IMR-90 (cell line): ENCODE measurements at regions not wholly inside any gene's neighbourhood (a gene's known extent, or its start where the extent isn't known, plus 50 kb on each side); places are given as distances from the start of the nearest gene placed in this dataset.

Experiments used
- ATAC-seq: fragments of 200-7000 bp; cut with Tn5 transposase; 2 replicates; pipeline ENCODE4 v1.9.1; 2020; ENCODE audit warnings: low read depth, mild to moderate bottlenecking, moderate library complexity
- BruUV-seq: library from RNA; stranded (reverse); fragments of 400-500 nt; replicated peaks from 2 replicates; lab custom pipeline; 2021; lab: Mats Ljungman, UMichigan
- CTCF ChIA-PET: fragments of 300-600 bp; formaldehyde crosslinking; extraction: SDS; loops from one replicate; lab custom pipeline; 2021; ENCODE audit warnings: antibody characterized with exemption; lab: Yijun Ruan, JAX
- POLR2A ChIA-PET: fragments of 300-600 bp; sonication (Branson Sonifier 250); formaldehyde crosslinking; loops from one replicate; lab custom pipeline; 2022; ENCODE audit warnings: antibody characterized with exemption; ENCODE audit not compliant: unreplicated experiment; lab: Charles Lee
- DNase-seq: peaks from one replicate; pipeline ENCODE4 v3.0.0; 2013
- H2AFZ ChIP-seq: replicated peaks from 2 replicates; pipeline ENCODE3; 2013; ENCODE audit warnings: low read length, mild to moderate bottlenecking; ENCODE audit not compliant: poor library complexity
- H2AK5ac ChIP-seq: 2 replicates; pipeline ENCODE4 v1.6.1; 2013; ENCODE audit warnings: low read depth, low read length, inconsistent platforms
- H2AK9ac ChIP-seq: replicated peaks from 2 replicates; pipeline ENCODE3; 2013; ENCODE audit warnings: mild to moderate bottlenecking, low read depth, low read length, moderate library complexity; ENCODE audit not compliant: poor library complexity
- H2BK120ac ChIP-seq: 2 replicates; pipeline ENCODE4 v1.6.1; 2013; ENCODE audit warnings: low read depth, low read length, inconsistent platforms
- H2BK15ac ChIP-seq: 3 replicates; pipeline ENCODE4 v1.6.1; 2013; ENCODE audit warnings: low read depth, low read length, inconsistent platforms
- H2BK20ac ChIP-seq: 2 replicates; pipeline ENCODE4 v1.6.1; 2013; ENCODE audit warnings: low read depth, mild to moderate bottlenecking, inconsistent platforms, low read length, moderate library complexity
- H2BK5ac ChIP-seq: 2 replicates; pipeline ENCODE4 v1.6.1; 2013; ENCODE audit warnings: mild to moderate bottlenecking, low read depth, low read length, inconsistent platforms; ENCODE audit not compliant: poor library complexity, severe bottlenecking
- H3K14ac ChIP-seq: replicated peaks from 2 replicates; pipeline ENCODE4 v1.6.1; 2013; ENCODE audit warnings: low read depth, low read length, inconsistent platforms
- H3K18ac ChIP-seq: 2 replicates; pipeline ENCODE4 v1.6.1; 2013; ENCODE audit warnings: low read depth, low read length, control low read depth
- H3K23ac ChIP-seq: 2 replicates; pipeline ENCODE4 v1.6.1; 2013; ENCODE audit warnings: low read depth, low read length, inconsistent platforms
- H3K27ac ChIP-seq: 2 replicates; pipeline ENCODE4 v1.5.1; 2013; ENCODE audit warnings: mild to moderate bottlenecking, control low read depth, low read length; ENCODE audit not compliant: insufficient read depth
- H3K27me3 ChIP-seq: 2 replicates; pipeline ENCODE4 v1.6.1; 2013; ENCODE audit warnings: low read length; ENCODE audit not compliant: control insufficient read depth, insufficient read depth
- H3K36me3 ChIP-seq: 2 replicates; pipeline ENCODE4 v1.6.1; 2013; ENCODE audit warnings: low read length, mixed read lengths; ENCODE audit not compliant: control insufficient read depth, insufficient read depth
- H3K4ac ChIP-seq: 2 replicates; pipeline ENCODE4 v1.6.1; 2013; ENCODE audit warnings: low read depth, low read length, inconsistent platforms
- H3K4me1 ChIP-seq: 2 replicates; pipeline ENCODE4 v1.6.1; 2013; ENCODE audit warnings: low read length, mixed read lengths; ENCODE audit not compliant: control insufficient read depth, insufficient read depth
- H3K4me2 ChIP-seq: 2 replicates; pipeline ENCODE4 v1.6.1; 2013; ENCODE audit warnings: low read depth, mild to moderate bottlenecking, control low read depth, low read length, moderate library complexity
- H3K4me3 ChIP-seq: 2 replicates; pipeline ENCODE4 v1.5.1; 2013; ENCODE audit warnings: low read depth, mild to moderate bottlenecking, control low read depth, low read length, moderate library complexity; ENCODE audit not compliant: insufficient read depth
- H3K56ac ChIP-seq: 2 replicates; pipeline ENCODE4 v1.6.1; 2013; ENCODE audit warnings: low read length, inconsistent platforms; ENCODE audit not compliant: insufficient read depth; ENCODE audit errors: extremely low read depth
- H3K79me1 ChIP-seq, 2 experiments: 2 replicates each; pipeline ENCODE4 v1.6.1; 2013; ENCODE audit warnings: low read length in 2 of 2, inconsistent platforms in 1 of 2, low read depth in 1 of 2
- H3K9ac ChIP-seq: 2 replicates; pipeline ENCODE4 v1.6.1; 2013; ENCODE audit warnings: low read depth, low read length, control low read depth
- H3K9me1 ChIP-seq: 2 replicates; pipeline ENCODE4 v1.6.1; 2013; ENCODE audit warnings: low read length, inconsistent platforms; ENCODE audit not compliant: insufficient read depth
- H3K9me3 ChIP-seq: 2 replicates; pipeline ENCODE4 v1.6.1; 2013; ENCODE audit warnings: low read length; ENCODE audit not compliant: control insufficient read depth, insufficient read depth
- H4K20me1 ChIP-seq: 2 replicates; pipeline ENCODE4 v1.6.1; 2013; ENCODE audit warnings: low read length, inconsistent platforms; ENCODE audit not compliant: insufficient read depth
- H4K5ac ChIP-seq: 2 replicates; pipeline ENCODE4 v1.6.1; 2013; ENCODE audit warnings: mild to moderate bottlenecking, low read depth, low read length, control low read depth
- H4K8ac ChIP-seq, 2 experiments: 2 replicates each; pipeline ENCODE4 v1.6.1; 2013; ENCODE audit warnings: low read depth in 2 of 2, low read length in 2 of 2, control low read depth in 1 of 2, inconsistent platforms in 1 of 2
- H4K91ac ChIP-seq: 2 replicates; pipeline ENCODE4 v1.6.1; 2013; ENCODE audit warnings: low read depth, low read length, inconsistent platforms; ENCODE audit not compliant: insufficient read depth
- BHLHE40 ChIP-seq: fragments of 150-350 bp; IDR thresholded peaks from 2 replicates; pipeline ENCODE4 v1.6.1; 2016; ENCODE audit warnings: mild to moderate bottlenecking, low read depth, low read length
- CEBPB ChIP-seq: IDR thresholded peaks from 2 replicates; pipeline ENCODE4 v1.6.1; 2012; ENCODE audit warnings: low read depth, low read length, improper control_type of control experiment
- CHD1 ChIP-seq: IDR thresholded peaks from 2 replicates; pipeline ENCODE4 v1.6.1; 2012; ENCODE audit warnings: low read depth, low read length, improper control_type of control experiment
- CTCF ChIP-seq: conservative IDR thresholded peaks from 2 replicates; pipeline ENCODE4 v1.5.1; 2012; ENCODE audit warnings: mild to moderate bottlenecking, low read depth, low read length, improper control_type of control experiment
- ELK1 ChIP-seq: fragments of 150-350 bp; IDR thresholded peaks from 2 replicates; pipeline ENCODE4 v1.6.1; 2016; ENCODE audit warnings: low read depth, mild to moderate bottlenecking, low read length, moderate library complexity, borderline replicate concordance
- FOS ChIP-seq: fragments of 150-350 bp; IDR thresholded peaks from 2 replicates; pipeline ENCODE4 v1.6.1; 2016; ENCODE audit warnings: low read depth, low read length
- MAFK ChIP-seq: IDR thresholded peaks from 2 replicates; pipeline ENCODE4 v1.6.1; 2012; ENCODE audit warnings: low read depth, low read length, improper control_type of control experiment
- MAZ ChIP-seq: IDR thresholded peaks from 2 replicates; pipeline ENCODE4 v1.6.1; 2012; ENCODE audit warnings: low read depth, mild to moderate bottlenecking, low read length, improper control_type of control experiment, moderate library complexity, borderline replicate concordance
- MXI1 ChIP-seq: IDR thresholded peaks from 2 replicates; pipeline ENCODE4 v1.6.1; 2012; ENCODE audit warnings: low read depth, mild to moderate bottlenecking, low read length, moderate library complexity, borderline replicate concordance
- NFE2L2 ChIP-seq: fragments of 150-350 bp; IDR thresholded peaks from 2 replicates; pipeline ENCODE4 v1.6.1; 2016; ENCODE audit warnings: low read depth, mild to moderate bottlenecking, low read length
- POLR2A ChIP-seq: IDR thresholded peaks from 2 replicates; pipeline ENCODE4 v1.6.1; 2012; ENCODE audit warnings: mild to moderate bottlenecking, low read depth, low read length
- RAD21 ChIP-seq: IDR thresholded peaks from 2 replicates; pipeline ENCODE4 v1.6.1; 2012; ENCODE audit warnings: low read length, improper control_type of control experiment
- RCOR1 ChIP-seq: IDR thresholded peaks from 2 replicates; pipeline ENCODE4 v1.6.1; 2012; ENCODE audit warnings: mild to moderate bottlenecking, low read length, improper control_type of control experiment; ENCODE audit not compliant: insufficient replicate concordance
- RFX5 ChIP-seq: IDR thresholded peaks from 2 replicates; pipeline ENCODE4 v1.8.0; 2012; ENCODE audit warnings: low read depth, mild to moderate bottlenecking, low read length, moderate library complexity
- SMC3 ChIP-seq: fragments of 150-350 bp; IDR thresholded peaks from 2 replicates; pipeline ENCODE4 v1.6.1; 2016; ENCODE audit warnings: low read depth, mild to moderate bottlenecking, antibody characterized with exemption, low read length, moderate library complexity
- USF2 ChIP-seq: fragments of 150-350 bp; IDR thresholded peaks from 2 replicates; pipeline ENCODE4 v1.6.1; 2017; ENCODE audit warnings: mild to moderate bottlenecking, antibody characterized with exemption, low read length, low read depth
- WGBS, 2 experiments: methylation state at CpG; one replicate each; pipeline versions ENCODE4 v1.1.5 to v1.1.7; 2013; ENCODE audit warnings: missing lambda C conversion rate in 2 of 2; ENCODE audit not compliant: insufficient read length in 1 of 2; ENCODE audit errors: extremely low coverage in 2 of 2; 5-methylcytosine and 5-hydroxymethylcytosine counted together
- dilution Hi-C: fragments of 300-500 bp; cut with HindIII; formaldehyde crosslinking; loops from one replicate; pipeline ENCODE4 v1.14.3; 2018; ENCODE audit warnings: low sequenced_read_pairs; ENCODE audit not compliant: unreplicated experiment
- in situ Hi-C: fragments of 300-500 bp; cut with MboI; formaldehyde crosslinking; loops from 3 replicates; pipeline ENCODE4 v1.14.3; 2019; ENCODE audit warnings: low sequenced_read_pairs, inconsistent platforms, mixed read lengths
- intact Hi-C: fragments of 100-400 bp; cut with micrococcal nuclease; formaldehyde crosslinking; loops from 2 replicates; pipeline ENCODE4 v1.10.0; 2022

GRCh38 chr13:72586518-72586917 lies 140.9 kb downstream of the MZT1 start:
- Histone ChIP-seq H2AK5ac (no peak overlapping the region), H4K91ac (no peak overlapping the region), H3K23ac (no peak overlapping the region), H4K20me1 (no peaks in the 10 kb centered on the region), H2BK5ac (no peak overlapping the region), H3K14ac (no peak overlapping the region), H2AK9ac (no peak overlapping the region), H4K8ac (no peak overlapping the region), H3K4me1 (no peaks in the 10 kb centered on the region), H3K9me1 (no peaks in the 10 kb centered on the region), H3K79me1 (no peaks in the 10 kb centered on the region), H3K4me2 (no peak overlapping the region), H3K27ac (no peak overlapping the region), H3K18ac (no peak overlapping the region), H3K4me3 (no peak overlapping the region), H2BK15ac (no peak overlapping the region), H2AFZ (no peak overlapping the region), H3K56ac (no peak overlapping the region), H3K4ac (no peak overlapping the region), H3K9ac (no peak overlapping the region), H3K9me3 (no peaks in the 10 kb centered on the region), H2BK20ac (no peak overlapping the region), H4K5ac (no peak overlapping the region), H3K36me3 (no peaks in the 10 kb centered on the region), H3K27me3 (no peaks in the 10 kb centered on the region), H2BK120ac (no peak overlapping the region)
- ChIA-PET CTCF (no interaction called here), POLR2A (no interaction called here)
- dilution Hi-C loops = no loop called here
- in situ Hi-C loops = no loop called here
- no CpG with 5 or more reads among the region's 3 CpGs for WGBS, 2 experiments
- ATAC-seq (no peak), DNase-seq (no peak)
- no TSS peak for BruUV-seq
- TF ChIP-seq NFE2L2 (no peak), MAFK (no peak), RAD21 (no peak), CTCF (no peak), SMC3 (no peak), MAZ (no peak), RCOR1 (no peak), FOS (no peak), ELK1 (no peak), POLR2A (no peak), USF2 (no peak), CHD1 (no peak), RFX5 (no peak), BHLHE40 (no peak), MXI1 (no peak), CEBPB (no peak)
- intact Hi-C loops = no loop called here
